ENCODE measurements at regions not wholly inside any gene's neighbourhood (a gene's known extent, or its start where the extent isn't known, plus 50 kb on each side); places are given as distances from the start of the nearest gene placed in this dataset.

GRCh38 chr3:31270010-31270409, 262.7 kb upstream of the STT3B start:
- no peak for DNase-seq (ENCODE audit: low read depth in 2 of 3, low spot score in 2 of 3)

DNA sequence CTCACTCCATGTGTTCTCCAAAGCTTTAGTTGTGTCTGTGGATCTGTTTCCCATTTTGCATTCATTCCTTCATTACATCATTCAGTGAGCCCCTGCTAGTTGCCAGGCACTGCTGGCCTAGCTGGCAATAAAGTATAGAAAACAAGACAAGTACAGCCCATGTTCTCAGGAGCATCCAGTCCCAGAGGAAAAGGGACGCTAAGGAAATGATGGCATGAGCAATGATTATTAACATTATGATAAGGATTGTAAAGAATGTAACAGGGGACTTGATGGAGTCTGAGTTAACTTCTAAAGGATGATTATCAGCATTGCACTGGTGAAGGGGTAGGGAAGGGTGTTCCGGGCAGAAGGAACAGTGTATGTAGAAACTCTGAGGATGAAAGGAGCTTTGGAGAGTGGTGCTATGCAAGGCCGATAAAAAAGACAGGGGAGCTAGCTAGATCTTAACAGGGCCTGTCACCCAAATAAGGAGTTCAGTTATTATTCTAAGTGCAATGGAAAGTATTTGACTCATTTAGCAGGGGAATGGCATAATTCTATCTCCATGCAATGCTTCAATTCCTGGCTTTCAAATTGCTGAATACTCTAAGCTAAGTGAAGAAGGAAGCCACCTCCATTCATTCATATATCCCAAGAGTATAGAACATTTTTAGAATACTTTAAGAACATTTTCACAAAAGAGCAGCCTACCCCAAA, 258.2 kb upstream of the STT3B start:
- no peak for DNase-seq (ENCODE audit: low read depth in 2 of 3, low spot score in 2 of 3)

DNA sequence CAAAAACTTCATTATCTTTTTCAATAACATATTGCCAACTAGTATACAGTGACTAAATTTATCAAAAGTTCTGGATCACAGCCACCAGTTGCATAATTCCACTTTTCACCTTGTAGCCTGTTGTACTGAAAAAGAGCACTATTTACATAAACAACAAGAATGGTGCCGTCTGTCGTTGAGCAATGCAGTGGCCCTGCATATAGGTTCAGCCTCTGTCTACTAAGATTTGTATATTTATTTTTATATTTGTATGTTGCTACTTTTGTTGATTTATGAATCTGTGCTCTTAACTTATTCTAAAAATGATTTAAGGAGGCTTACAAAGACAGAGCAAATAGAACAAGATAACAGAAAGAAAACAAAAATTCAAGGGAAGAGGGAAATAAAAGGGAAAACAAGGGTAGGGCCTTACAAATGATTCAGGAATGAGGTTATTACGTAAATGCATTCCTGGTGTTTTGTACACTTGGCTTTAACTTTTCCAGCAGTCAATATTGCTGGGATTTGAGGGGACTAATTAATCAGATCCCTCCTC, 257.6 kb upstream of the STT3B start:
- DNase-seq (ENCODE audit: low read depth in 2 of 3, low spot score in 2 of 3) = no peak

GRCh38 chr3:31275583-31275982, 257.1 kb upstream of the STT3B start:
- no peak for DNase-seq (ENCODE audit: low read depth in 2 of 3, low spot score in 2 of 3)

DNA sequence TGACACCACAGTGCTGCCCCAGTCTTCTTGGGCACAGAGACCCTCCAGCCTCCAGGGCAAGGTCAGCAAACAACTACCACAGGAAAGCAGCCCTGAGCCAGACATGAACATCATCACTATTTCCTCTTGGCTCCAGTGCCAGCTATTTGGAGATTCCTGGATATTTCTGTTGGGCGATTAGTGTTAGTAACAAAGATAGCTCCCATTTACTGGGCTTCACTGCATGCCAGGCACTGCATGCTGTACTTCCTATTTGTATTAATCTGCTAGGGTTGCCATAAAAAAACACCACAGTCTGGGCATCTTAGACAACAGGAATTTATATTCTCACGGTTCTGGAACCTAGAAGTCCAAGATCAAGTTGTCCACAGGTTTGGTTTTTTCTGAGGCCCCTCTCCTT, 255.1 kb upstream of the STT3B start:
- no peak for DNase-seq (ENCODE audit: low read depth in 2 of 3, low spot score in 2 of 3)

DNA sequence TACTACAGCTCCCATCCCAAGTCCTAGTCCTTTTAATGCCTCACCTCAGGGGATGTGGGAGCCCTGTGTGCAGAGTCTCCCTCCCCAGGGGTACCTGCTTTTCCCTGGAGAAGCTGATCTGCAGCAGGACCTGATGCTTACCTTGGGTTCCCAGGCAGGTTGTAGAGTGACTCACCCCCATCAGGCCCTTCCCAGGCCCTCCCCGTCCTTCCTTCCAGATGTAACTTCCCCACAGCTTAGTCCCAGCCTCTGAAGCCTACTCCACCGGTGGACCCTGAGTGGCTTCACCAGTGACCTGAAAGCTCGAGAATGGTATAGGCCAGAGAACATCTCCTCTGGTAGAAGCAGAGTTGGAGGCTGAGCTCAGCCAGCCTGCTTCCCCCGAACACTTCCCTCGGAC, 254.2 kb upstream of the STT3B start:
- no peak for DNase-seq (ENCODE audit: low read depth in 2 of 3, low spot score in 2 of 3)

GRCh38 chr3:31284776-31285175, 247.9 kb upstream of the STT3B start:
- no peak for DNase-seq (ENCODE audit: low read depth in 2 of 3, low spot score in 2 of 3)

GRCh38 chr3:31285833-31286486, 246.8 kb upstream of the STT3B start:
- no peak for DNase-seq (ENCODE audit: low read depth in 2 of 3, low spot score in 2 of 3)

DNA sequence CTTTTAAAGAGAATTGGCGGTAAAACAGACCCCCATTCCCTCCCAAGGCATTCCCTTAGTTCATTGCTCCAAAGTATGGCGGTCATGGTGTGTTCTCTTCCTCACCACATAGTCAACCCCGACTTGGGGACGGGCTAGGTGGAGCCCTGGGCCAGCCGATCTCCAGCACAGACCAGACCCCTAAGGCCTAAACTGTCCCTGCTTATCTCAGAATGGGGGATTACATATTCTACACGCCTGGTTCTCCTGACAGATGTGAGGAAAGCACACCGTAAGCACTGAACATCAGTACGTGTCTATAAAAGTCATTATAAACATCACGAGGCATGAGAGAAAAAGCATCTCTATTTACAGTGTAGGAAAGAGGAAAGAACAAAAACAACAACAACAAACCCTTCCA, 244.5 kb upstream of the STT3B start:
- DNase-seq (ENCODE audit: low read depth in 2 of 3, low spot score in 2 of 3) = no peak

DNA sequence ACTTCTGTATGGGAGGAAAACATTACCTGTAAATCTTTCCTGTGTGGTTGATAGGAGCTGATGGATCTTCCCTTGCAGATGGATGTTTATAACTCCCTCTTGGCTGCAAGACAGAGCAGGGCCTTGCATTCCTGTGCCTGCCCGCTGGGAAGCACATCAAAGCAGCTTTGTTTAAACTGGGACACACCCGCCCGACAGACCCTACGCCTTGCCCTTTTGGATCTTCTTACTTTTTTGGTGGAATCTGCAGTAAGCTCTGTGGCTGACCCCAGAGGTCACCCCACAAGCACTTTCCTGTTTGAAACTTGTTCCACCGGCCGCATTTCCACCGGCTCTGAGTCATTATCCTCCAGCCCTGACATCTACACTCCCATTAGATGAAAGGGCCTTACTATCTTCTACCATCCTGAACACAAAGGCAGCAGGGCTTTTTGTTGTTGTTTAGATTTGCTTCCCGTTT, 244.1 kb upstream of the STT3B start:
- no peak for DNase-seq (ENCODE audit: low read depth in 2 of 3, low spot score in 2 of 3)

DNA sequence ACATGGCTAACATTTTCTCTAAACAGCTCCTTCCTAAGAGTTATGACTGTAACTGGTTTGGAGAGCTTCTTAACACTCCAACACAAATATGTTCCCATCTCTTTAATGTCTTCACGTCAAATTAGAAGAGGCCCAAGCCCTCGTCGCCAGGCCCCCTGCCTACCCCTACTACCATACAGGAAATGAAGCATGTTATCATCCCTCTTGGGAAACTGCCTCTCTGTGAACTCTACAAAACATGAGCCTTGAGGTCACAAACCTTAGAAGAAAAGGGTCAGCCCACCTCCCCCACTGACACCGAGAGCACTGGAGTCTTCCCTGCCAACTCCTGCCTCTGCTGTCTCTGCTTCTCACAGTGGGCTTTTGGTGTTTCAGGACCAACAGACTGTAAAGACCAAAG, 243.1 kb upstream of the STT3B start:
- no peak for DNase-seq (ENCODE audit: low read depth in 2 of 3, low spot score in 2 of 3)

DNA sequence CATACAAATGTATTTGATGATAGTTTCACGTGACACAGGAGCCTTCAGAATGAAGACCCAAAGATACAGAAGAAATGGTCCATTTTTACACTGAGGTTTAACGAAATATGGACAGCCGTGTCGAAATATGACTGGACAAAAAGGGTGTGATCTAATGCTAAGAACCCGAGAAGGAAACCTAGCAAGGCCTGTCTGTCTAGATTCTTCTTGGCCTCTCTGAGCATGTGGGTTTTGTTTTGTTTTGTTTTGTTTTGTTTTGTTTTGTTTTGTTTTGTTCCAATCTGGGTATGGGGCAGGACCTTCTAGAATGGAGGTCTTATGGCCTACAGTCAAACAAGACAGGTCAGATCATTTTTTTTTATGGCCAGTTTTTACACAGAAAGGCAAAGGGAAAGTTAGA, 242.7 kb upstream of the STT3B start:
- DNase-seq (ENCODE audit: low read depth in 2 of 3, low spot score in 2 of 3) = no peak

DNA sequence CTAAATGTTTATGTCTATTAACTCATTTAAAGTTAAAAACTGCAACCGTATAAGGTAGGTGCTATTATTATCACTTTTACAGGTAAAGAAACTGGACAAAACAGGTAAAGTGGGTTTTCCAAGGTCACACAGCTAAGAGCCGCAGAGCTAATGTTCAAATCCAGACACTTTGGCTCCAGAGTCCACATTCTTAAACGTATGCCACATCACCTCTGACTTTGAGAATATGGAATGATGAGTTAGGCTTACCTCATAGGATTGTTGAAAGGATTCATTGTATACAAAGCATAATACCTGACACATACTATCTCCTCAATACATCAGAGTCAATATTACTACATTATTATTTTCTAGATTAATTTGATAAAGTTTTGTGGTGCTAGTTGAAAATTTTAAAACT, 240.9 kb upstream of the STT3B start:
- no peak for DNase-seq (ENCODE audit: low read depth in 2 of 3, low spot score in 2 of 3)

DNA sequence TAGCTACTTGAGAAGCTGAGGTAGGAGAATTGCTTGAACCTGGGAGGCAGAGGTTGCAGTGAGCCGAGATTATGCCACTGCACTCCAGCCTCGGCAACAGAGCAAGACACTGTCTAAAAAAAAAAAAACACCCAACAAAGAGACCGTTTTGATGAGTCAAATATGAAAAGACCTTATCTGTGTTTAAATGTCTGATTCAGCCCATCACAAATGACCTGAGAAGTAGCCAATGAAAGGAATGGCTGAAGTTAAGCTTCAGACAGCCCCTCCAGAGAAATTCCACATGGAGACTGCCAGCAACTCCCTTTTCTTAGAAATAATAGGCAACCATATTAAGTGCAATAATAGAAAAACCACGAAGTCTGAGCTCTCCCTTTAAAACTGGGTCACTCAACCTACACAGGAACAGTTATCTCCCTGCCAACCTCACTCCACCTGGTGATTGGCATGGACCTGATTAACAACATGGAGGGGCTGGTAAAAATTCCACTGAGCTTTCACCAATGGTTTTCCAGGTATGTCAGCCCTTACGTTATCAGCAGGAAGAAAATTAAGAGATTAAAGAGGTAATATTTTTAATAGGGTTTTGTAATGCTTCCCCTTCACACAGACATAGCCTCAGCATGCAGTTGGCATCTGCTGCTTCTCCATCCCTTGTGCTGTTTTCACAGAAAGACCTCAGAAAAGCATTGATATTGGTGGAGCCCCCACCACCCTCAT, 238.1 kb upstream of the STT3B start:
- DNase-seq (ENCODE audit: low read depth in 2 of 3, low spot score in 2 of 3) = no peak

- DNase-seq (ENCODE audit: low read depth in 2 of 3, low spot score in 2 of 3) = no peak
Observed at GRCh38 chr3:31295150-31295765, 237.5 kb upstream of the STT3B start.

GRCh38 chr3:31297726-31298298, 234.9 kb upstream of the STT3B start:
- DNase-seq (ENCODE audit: low read depth in 2 of 3, low spot score in 2 of 3) = no peak

GRCh38 chr3:31300456-31301443, 232.0 kb upstream of the STT3B start:
- DNase-seq (ENCODE audit: low read depth in 2 of 3, low spot score in 2 of 3) = no peak

DNA sequence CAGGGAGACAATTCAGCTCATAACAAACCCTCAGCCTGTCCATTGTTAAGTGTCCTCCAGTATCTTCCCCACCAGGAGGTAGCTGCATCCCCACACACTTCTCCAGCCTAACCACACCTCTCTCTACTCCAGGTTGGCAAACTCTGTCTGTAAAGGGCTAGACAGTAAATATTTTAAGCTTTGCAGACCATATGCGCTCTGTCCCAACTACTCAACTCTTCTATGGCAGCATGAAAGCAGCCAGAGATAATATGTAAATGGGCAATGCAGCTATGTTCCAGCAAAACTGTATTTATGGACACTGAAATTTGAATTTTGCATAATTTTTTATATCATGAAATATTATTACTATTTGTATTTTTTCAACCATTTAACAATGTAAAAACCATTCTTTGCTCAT, 230.4 kb upstream of the STT3B start:
- DNase-seq (ENCODE audit: low read depth in 2 of 3, low spot score in 2 of 3) = no peak

DNA sequence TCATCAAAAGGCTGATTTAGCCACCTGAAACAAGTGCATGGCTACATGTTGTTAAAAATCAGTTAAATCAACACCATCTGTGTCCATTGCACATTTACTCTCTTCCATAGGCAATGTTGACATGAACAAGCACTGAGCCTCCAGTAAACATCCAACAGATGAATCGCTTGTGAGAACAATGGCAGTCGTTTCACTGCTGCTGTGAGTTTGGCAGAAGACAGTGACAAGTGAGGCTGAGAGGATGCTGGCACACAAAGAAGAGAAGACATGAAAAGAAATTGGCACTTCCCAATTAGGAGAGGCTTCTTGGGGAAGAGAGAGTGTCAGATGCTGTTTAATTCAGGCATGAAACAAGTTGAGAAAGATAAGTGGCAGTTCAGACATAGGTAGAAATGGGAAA, 227.4 kb upstream of the STT3B start:
- no peak for DNase-seq (ENCODE audit: low read depth in 2 of 3, low spot score in 2 of 3)

Measured in hematopoietic multipotent progenitor cell (in vitro differentiated cells).